ENCODE measurements at regions not wholly inside any gene's neighbourhood (a gene's known extent, or its start where the extent isn't known, plus 50 kb on each side); places are given as distances from the start of the nearest gene placed in this dataset.

DNA sequence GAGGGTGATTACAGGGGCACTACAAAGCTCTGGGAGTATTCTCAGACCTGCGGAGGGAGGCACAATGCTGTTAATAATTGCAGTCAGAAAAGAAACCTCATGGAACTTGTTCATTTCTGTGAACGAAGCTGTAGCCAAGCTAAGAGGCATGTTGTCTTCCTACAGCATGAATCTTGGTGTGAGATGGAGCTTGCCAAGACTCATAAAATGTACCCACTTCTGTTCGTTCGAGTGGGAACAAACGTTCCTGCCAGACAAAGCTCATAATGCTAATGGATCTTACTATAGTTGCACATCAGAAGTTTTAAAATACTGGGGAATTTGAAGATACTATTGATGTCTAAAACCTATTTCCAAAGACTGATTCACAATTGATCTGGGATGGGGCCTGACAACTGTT is 489.1 kb downstream of the ZEB2 start:
- Histone ChIP-seq H3K36me3 (ENCODE audit: control insufficient read depth in 4 of 4, insufficient read depth in 3 of 4, low read depth in 1 of 4, low read length in 3 of 4) (no peaks in the 10 kb centered on the region), H3K9ac (ENCODE audit: low read depth in 1 of 2, low read length in 2 of 2) (no peak overlapping the region), H3K27ac (ENCODE audit: low read depth in 1 of 2, low read length in 2 of 2) (no peak overlapping the region), H3K9me3 (ENCODE audit: control insufficient read depth in 4 of 4, low read length in 3 of 4) (no peaks in the 10 kb centered on the region), H3K4me3 (ENCODE audit: low read depth in 1 of 3, low read length in 3 of 3) (no peak overlapping the region), H3K27me3 (ENCODE audit: control insufficient read depth in 4 of 4, insufficient read depth in 4 of 4, low read length in 3 of 4) (no peaks in the 10 kb centered on the region), H3K4me1 (ENCODE audit: control insufficient read depth in 4 of 4, insufficient read depth in 4 of 4, low read length in 3 of 4) (no peaks in the 10 kb centered on the region)
- TF ChIP-seq YY1 (IDR thresholded peaks at IDR 0.05) (no peak), NR2F2 (IDR thresholded peaks at IDR 0.05) (no peak), JUND (IDR thresholded peaks at IDR 0.05) (no peak), HNF4A (conservative IDR thresholded peaks at IDR 0.05) (no peak), HNF4G (IDR thresholded peaks at IDR 0.05) (no peak), ATF3 (IDR thresholded peaks at IDR 0.05) (no peak), EGR1 (IDR thresholded peaks at IDR 0.05; ENCODE audit: low read depth in 2 of 2) (no peak), RXRA (IDR thresholded peaks at IDR 0.05) (no peak)
- TF ChIP-seq, protein P1, sequence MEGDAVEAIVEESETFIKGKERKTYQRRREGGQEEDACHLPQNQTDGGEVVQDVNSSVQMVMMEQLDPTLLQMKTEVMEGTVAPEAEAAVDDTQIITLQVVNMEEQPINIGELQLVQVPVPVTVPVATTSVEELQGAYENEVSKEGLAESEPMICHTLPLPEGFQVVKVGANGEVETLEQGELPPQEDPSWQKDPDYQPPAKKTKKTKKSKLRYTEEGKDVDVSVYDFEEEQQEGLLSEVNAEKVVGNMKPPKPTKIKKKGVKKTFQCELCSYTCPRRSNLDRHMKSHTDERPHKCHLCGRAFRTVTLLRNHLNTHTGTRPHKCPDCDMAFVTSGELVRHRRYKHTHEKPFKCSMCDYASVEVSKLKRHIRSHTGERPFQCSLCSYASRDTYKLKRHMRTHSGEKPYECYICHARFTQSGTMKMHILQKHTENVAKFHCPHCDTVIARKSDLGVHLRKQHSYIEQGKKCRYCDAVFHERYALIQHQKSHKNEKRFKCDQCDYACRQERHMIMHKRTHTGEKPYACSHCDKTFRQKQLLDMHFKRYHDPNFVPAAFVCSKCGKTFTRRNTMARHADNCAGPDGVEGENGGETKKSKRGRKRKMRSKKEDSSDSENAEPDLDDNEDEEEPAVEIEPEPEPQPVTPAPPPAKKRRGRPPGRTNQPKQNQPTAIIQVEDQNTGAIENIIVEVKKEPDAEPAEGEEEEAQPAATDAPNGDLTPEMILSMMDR (IDR thresholded peaks at IDR 0.05; ENCODE audit: low read depth, low read length, missing input control), result no peak
- TF ChIP-seq, protein P2, sequence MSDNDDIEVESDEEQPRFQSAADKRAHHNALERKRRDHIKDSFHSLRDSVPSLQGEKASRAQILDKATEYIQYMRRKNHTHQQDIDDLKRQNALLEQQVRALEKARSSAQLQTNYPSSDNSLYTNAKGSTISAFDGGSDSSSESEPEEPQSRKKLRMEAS (IDR thresholded peaks at IDR 0.05), result no peak
- 88% methylated on average over 5 of the region's 5 CpGs for WGBS
- no peak for DNase-seq (ENCODE audit: low spot score)

GRCh38 chr2:144027593-144027992 is 492.3 kb downstream of the ZEB2 start:
- no peak for TF ChIP-seq YY1 (IDR thresholded peaks at IDR 0.05)
- DNase-seq (ENCODE audit: low spot score), result no peak
- no peaks in the 10 kb centered on the region for H3K4me1 ChIP-seq (ENCODE audit: control insufficient read depth in 4 of 4, insufficient read depth in 4 of 4, low read length in 3 of 4)
- H3K9ac ChIP-seq (ENCODE audit: low read depth in 1 of 2, low read length in 2 of 2), result no peak overlapping the region
- 78% methylated on average over 4 of the region's 4 CpGs for WGBS
- peaks cover 0 to under 1% (median 0%) of the 10 kb centered on the region in 4 donors for H3K9me3 ChIP-seq (ENCODE audit: control insufficient read depth in 4 of 4, low read length in 3 of 4)
- no peaks in the 10 kb centered on the region for H3K36me3 ChIP-seq (ENCODE audit: control insufficient read depth in 4 of 4, insufficient read depth in 3 of 4, low read depth in 1 of 4, low read length in 3 of 4)
- no peaks in the 10 kb centered on the region for H3K27me3 ChIP-seq (ENCODE audit: control insufficient read depth in 4 of 4, insufficient read depth in 4 of 4, low read length in 3 of 4)
- no peak overlapping the region for H3K27ac ChIP-seq (ENCODE audit: low read depth in 1 of 2, low read length in 2 of 2)
- no peak overlapping the region for H3K4me3 ChIP-seq (ENCODE audit: low read depth in 1 of 3, low read length in 3 of 3)

GRCh38 chr2:144026753-144027152 is 493.2 kb downstream of the ZEB2 start:
- H3K4me1 ChIP-seq (ENCODE audit: control insufficient read depth in 4 of 4, insufficient read depth in 4 of 4, low read length in 3 of 4), result no peaks in the 10 kb centered on the region
- TF ChIP-seq YY1 (IDR thresholded peaks at IDR 0.05), result no peak
- no peaks in the 10 kb centered on the region for H3K36me3 ChIP-seq (ENCODE audit: control insufficient read depth in 4 of 4, insufficient read depth in 3 of 4, low read depth in 1 of 4, low read length in 3 of 4)
- peaks cover 0 to 1% (median 0%) of the 10 kb centered on the region in 4 donors for H3K9me3 ChIP-seq (ENCODE audit: control insufficient read depth in 4 of 4, low read length in 3 of 4)
- H3K4me3 ChIP-seq (ENCODE audit: low read depth in 1 of 3, low read length in 3 of 3), result no peak overlapping the region
- WGBS, result 93% methylated on average over 1 of the region's 1 CpG
- no peak overlapping the region for H3K9ac ChIP-seq (ENCODE audit: low read depth in 1 of 2, low read length in 2 of 2)
- no peak overlapping the region for H3K27ac ChIP-seq (ENCODE audit: low read depth in 1 of 2, low read length in 2 of 2)
- no peaks in the 10 kb centered on the region for H3K27me3 ChIP-seq (ENCODE audit: control insufficient read depth in 4 of 4, insufficient read depth in 4 of 4, low read length in 3 of 4)
- no peak for DNase-seq (ENCODE audit: low spot score)

DNA sequence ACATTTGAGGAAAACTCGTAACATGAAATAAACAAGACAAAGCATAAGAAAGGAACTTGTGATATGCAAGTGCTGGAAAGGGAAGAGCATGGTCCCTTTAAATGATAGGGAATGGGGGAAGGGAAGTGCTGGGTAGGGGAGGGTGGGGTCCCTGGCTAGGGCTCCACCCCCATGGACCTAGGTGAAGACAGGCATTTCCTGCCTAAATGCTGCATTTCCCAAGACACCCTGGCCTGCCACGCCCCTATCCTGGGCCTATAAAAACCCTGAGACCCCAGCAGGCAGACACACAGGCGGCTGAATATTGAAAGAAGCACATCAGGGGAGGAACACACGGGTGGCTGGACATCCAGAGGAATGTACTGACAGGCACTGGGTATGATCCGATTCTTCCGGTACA is 499.9 kb downstream of the ZEB2 start:
- Histone ChIP-seq H3K9ac (ENCODE audit: low read depth in 1 of 2, low read length in 2 of 2) (no peak overlapping the region), H3K27me3 (ENCODE audit: control insufficient read depth in 4 of 4, insufficient read depth in 4 of 4, low read length in 3 of 4) (no peaks in the 10 kb centered on the region), H3K27ac (ENCODE audit: low read depth in 1 of 2, low read length in 2 of 2) (no peak overlapping the region), H3K4me3 (ENCODE audit: low read depth in 1 of 3, low read length in 3 of 3) (no peak overlapping the region), H3K4me1 (ENCODE audit: control insufficient read depth in 4 of 4, insufficient read depth in 4 of 4, low read length in 3 of 4) (no peaks in the 10 kb centered on the region), H3K9me3 (ENCODE audit: control insufficient read depth in 4 of 4, low read length in 3 of 4) (peaks cover 0 to 1% (median 0%) of the 10 kb centered on the region in 4 donors), H3K36me3 (ENCODE audit: control insufficient read depth in 4 of 4, insufficient read depth in 3 of 4, low read depth in 1 of 4, low read length in 3 of 4) (no peaks in the 10 kb centered on the region)
- 91% methylated on average over 6 of the region's 6 CpGs for WGBS
- TF ChIP-seq SP1 (IDR thresholded peaks at IDR 0.05), result no peak
- TF ChIP-seq ATF3 (IDR thresholded peaks at IDR 0.05), result no peak
- no peak for TF ChIP-seq HNF4G (IDR thresholded peaks at IDR 0.05)
- TF ChIP-seq RAD21 (IDR thresholded peaks at IDR 0.05), result no peak
- no peak for TF ChIP-seq EGR1 (IDR thresholded peaks at IDR 0.05; ENCODE audit: low read depth in 2 of 2)
- TF ChIP-seq FOXA2 (IDR thresholded peaks at IDR 0.05), result no peak
- TF ChIP-seq NR2F2 (IDR thresholded peaks at IDR 0.05), result no peak
- no peak for TF ChIP-seq JUND (IDR thresholded peaks at IDR 0.05)
- TF ChIP-seq, protein P1 (IDR thresholded peaks at IDR 0.05; ENCODE audit: low read depth, low read length, missing input control), result no peak
- no peak for TF ChIP-seq HNF4A (conservative IDR thresholded peaks at IDR 0.05)
- no peak for TF ChIP-seq ZBTB33 (IDR thresholded peaks at IDR 0.05)
- no peak for TF ChIP-seq TAF1 (conservative IDR thresholded peaks at IDR 0.05)
- DNase-seq (ENCODE audit: low spot score), result no peak
